GM12878 (cell line): ENCODE measurements at regions not wholly inside any gene's neighbourhood (a gene's known extent, or its start where the extent isn't known, plus 50 kb on each side); places are given as distances from the start of the nearest gene placed in this dataset.

ENCODE experiments used
- CTCF ChIP-seq, 3 experiments: IDR thresholded peaks in 2 of 3; conservative IDR thresholded peaks in 1 of 3; 2 replicates each; pipeline ENCODE4 v1.5.1; 2011; ENCODE audit warnings: low read depth in 3 of 3, low read length in 3 of 3, mild to moderate bottlenecking in 3 of 3, control low read depth in 2 of 3, moderate library complexity in 2 of 3, inconsistent platforms in 1 of 3, mixed read lengths in 1 of 3; ENCODE audit not compliant: control insufficient read depth in 2 of 3, insufficient read depth in 1 of 3; ENCODE audit errors: extremely low read depth in 1 of 3
- RELA ChIP-seq: fragments of 450-650 bp; IDR thresholded peaks from 2 replicates; pipeline ENCODE4 v1.8.0; 2014; ENCODE audit warnings: borderline replicate concordance; ENCODE audit not compliant: partially characterized antibody

GRCh38 chr9:86838519-86839497 lies 108.5 kb downstream of the GAS1 start:
- TF ChIP-seq CTCF (IDR thresholded peaks at IDR 0.05 in 2 of 3, conservative IDR thresholded peaks at IDR 0.05 in 1 of 3; ENCODE audit: control insufficient read depth in 2 of 3, extremely low read depth in 1 of 3, insufficient read depth in 1 of 3, low read depth in 3 of 3, low read length in 3 of 3) (no peak), RELA (no peak)
